GM12878 (cell line): ENCODE measurements at regions not wholly inside any gene's neighbourhood (a gene's known extent, or its start where the extent isn't known, plus 50 kb on each side); places are given as distances from the start of the nearest gene placed in this dataset.
"Not testable (repeated sequence)": the region's sequence is repeated elsewhere in the genome, so short reads cannot be mapped to it uniquely, and the experiment has no call there.

Experiments
- ATAC-seq: fragments of 200-7000 bp; cut with Tn5 transposase; 3 replicates; pipeline ENCODE4 v1.9.1; 2020; ENCODE audit warnings: mild to moderate bottlenecking, moderate library complexity
- BruUV-seq: library from RNA; stranded (reverse); fragments of 400-500 nt; replicated peaks from 2 replicates; lab custom pipeline; 2021; lab: Mats Ljungman, UMichigan
- CTCF ChIA-PET: fragments of 300-600 bp; sonication (Branson Sonifier 250); formaldehyde crosslinking; extraction: SDS; loops from one replicate; lab custom pipeline; 2021; ENCODE audit warnings: inconsistent platforms; lab: Yijun Ruan, JAX
- POLR2A ChIA-PET: fragments of 350-600 bp; formaldehyde crosslinking; extraction: SDS; loops from one replicate; lab custom pipeline; 2021; ENCODE audit warnings: inconsistent platforms; lab: Charles Lee
- RAD21 ChIA-PET: fragments of 300-600 bp; sonication (Branson Sonifier 250); formaldehyde crosslinking; loops from one replicate; lab custom pipeline; 2023; ENCODE audit warnings: antibody characterized with exemption; ENCODE audit not compliant: unreplicated experiment; lab: Charles Lee
- SMC1A ChIA-PET: fragments of 300-600 bp; sonication (Branson Sonifier 250); formaldehyde crosslinking; loops from one replicate; lab custom pipeline; 2023; ENCODE audit not compliant: unreplicated experiment, uncharacterized antibody; lab: Charles Lee
- DNase-seq: peaks from one replicate; pipeline ENCODE4 v3.0.0-alpha.2; 2011; ENCODE audit warnings: low read depth, low spot score
- FAIRE-seq: peaks from 3 replicates; lab custom pipeline; 2011; peaks lifted over from hg19 to GRCh38; lab: Jason Lieb, UNC
- H2AFZ ChIP-seq: 2 replicates; pipeline ENCODE4 v1.6.0; 2011; ENCODE audit warnings: low read depth, low read length, control low read depth; ENCODE audit not compliant: control insufficient read depth
- H3K27ac ChIP-seq: 2 replicates; pipeline ENCODE4 v1.5.1; 2011; ENCODE audit warnings: control low read depth; ENCODE audit not compliant: control insufficient read depth, insufficient read depth
- H3K27me3 ChIP-seq, 2 experiments: replicated peaks in 1 of 2; 2 replicates each; pipeline versions ENCODE4 v1.6.0 to v1.6.1; 2011; ENCODE audit warnings: low read length in 1 of 2; ENCODE audit not compliant: control insufficient read depth in 2 of 2, insufficient read depth in 2 of 2
- H3K36me3 ChIP-seq, 2 experiments: 2 replicates each; pipeline ENCODE4 v1.5.1; 2011; ENCODE audit warnings: low read length in 1 of 2; ENCODE audit not compliant: control insufficient read depth in 2 of 2, insufficient read depth in 2 of 2
- H3K4me1 ChIP-seq: 2 replicates; pipeline ENCODE4 v1.6.1; 2011; ENCODE audit warnings: mild to moderate bottlenecking, low read length, moderate library complexity, mixed read lengths; ENCODE audit not compliant: control insufficient read depth, insufficient read depth
- H3K4me2 ChIP-seq: 2 replicates; pipeline ENCODE4 v1.6.0; 2011; ENCODE audit warnings: control low read depth; ENCODE audit not compliant: control insufficient read depth, insufficient read depth
- H3K4me3 ChIP-seq: fragments of 200-600 bp; sonication (generic); 2 replicates; pipeline ENCODE4 v1.5.1; 2016
- H3K79me2 ChIP-seq: 2 replicates; pipeline ENCODE4 v1.6.0; 2011; ENCODE audit warnings: low read length; ENCODE audit not compliant: control insufficient read depth, insufficient read depth
- H3K9ac ChIP-seq: 2 replicates; pipeline ENCODE4 v1.8.0; 2011; ENCODE audit warnings: low read length, control low read depth, mixed read lengths; ENCODE audit not compliant: control insufficient read depth, insufficient read depth
- H3K9me3 ChIP-seq: replicated peaks from 3 replicates; pipeline ENCODE4 v1.5.1; 2011; ENCODE audit warnings: mild to moderate bottlenecking, low read length; ENCODE audit not compliant: control insufficient read depth, insufficient read depth
- H4K20me1 ChIP-seq: 2 replicates; pipeline ENCODE4 v1.6.0; 2011; ENCODE audit not compliant: control insufficient read depth, insufficient read depth
- BACH1 ChIP-seq: fragments of 450-650 bp; IDR thresholded peaks from 2 replicates; pipeline ENCODE4 v1.6.1; 2017; ENCODE audit warnings: mild to moderate bottlenecking, borderline replicate concordance
- FOXK2 ChIP-seq: fragments of 450-650 bp; IDR thresholded peaks from 2 replicates; pipeline ENCODE4 v1.6.1; 2017; ENCODE audit warnings: mild to moderate bottlenecking, moderate library complexity
- ZNF24 ChIP-seq: fragments of 450-650 bp; IDR thresholded peaks from 2 replicates; pipeline ENCODE4 v1.6.1; 2017; ENCODE audit warnings: antibody characterized with exemption, mild to moderate bottlenecking
- WGBS: methylation state at CpG from one replicate; pipeline ENCODE4 v1.1.6; 2016; ENCODE audit warnings: low lambda C conversion rate; ENCODE audit not compliant: insufficient replicate concordance, insufficient coverage; ENCODE audit errors: missing lambda C conversion rate; 5-methylcytosine and 5-hydroxymethylcytosine counted together
- in situ Hi-C: fragments of 300-500 bp; cut with MboI; formaldehyde crosslinking; loops from 9 replicates; pipeline ENCODE4 v1.14.3; 2018; ENCODE audit warnings: mixed read lengths
- intact Hi-C: fragments of 100-400 bp; cut with micrococcal nuclease; formaldehyde crosslinking; loops from one replicate; pipeline ENCODE4 v1.14.2; 2022; ENCODE audit not compliant: unreplicated experiment

DNA sequence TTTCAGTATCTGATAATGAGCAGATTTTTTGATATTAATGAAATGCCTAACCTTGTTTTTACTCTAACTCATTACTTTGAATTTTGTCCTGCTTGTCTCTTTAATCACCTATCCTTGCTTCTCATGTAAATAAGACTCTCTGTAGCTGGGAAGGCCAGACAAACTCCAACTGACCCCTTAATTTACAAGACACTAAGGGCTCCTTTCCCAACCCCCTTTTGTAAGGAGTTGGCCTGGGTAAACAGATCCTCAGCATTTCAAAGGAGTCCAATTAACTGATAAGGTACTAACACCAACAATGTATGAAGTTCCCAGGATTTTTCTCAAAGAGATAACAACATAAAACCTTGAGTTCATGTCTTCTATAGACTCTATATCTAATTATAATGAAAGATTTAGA is 919.3 kb upstream of the AMELY start:
- SMC1A ChIA-PET, H2AFZ ChIP-seq, H3K79me2 ChIP-seq, in situ Hi-C loops, intact Hi-C loops, H3K27ac ChIP-seq, FAIRE-seq, H3K4me3 ChIP-seq, H4K20me1 ChIP-seq, H3K9ac ChIP-seq, CTCF ChIA-PET, H3K4me2 ChIP-seq, H3K27me3 ChIP-seq, POLR2A ChIA-PET, H3K36me3 ChIP-seq, H3K9me3 ChIP-seq, DNase-seq, RAD21 ChIA-PET, BruUV-seq, H3K4me1 ChIP-seq, ATAC-seq: not testable (repeated sequence)

DNA sequence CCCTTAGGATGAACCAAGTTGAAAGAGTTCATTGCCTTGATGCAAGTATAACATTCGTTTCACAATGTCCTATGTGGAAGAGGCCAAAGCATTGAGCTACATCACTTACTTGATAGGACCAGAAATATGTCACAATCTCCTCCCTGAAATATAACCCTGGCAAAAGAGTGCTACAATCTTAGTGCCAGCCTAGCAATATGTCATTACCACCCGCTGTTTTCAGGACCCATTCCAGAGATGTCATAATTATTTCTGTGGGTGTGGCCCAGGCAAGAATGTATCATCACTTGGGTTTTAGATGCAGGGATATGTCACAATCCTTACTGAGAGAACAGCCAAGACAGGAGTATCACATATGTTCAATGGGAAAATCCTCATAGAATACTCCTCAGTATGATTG is 915.0 kb upstream of the AMELY start:
- BruUV-seq: no TSS peak
- Histone ChIP-seq H3K9ac (no peak overlapping the region), H3K27me3 (no peaks in the 10 kb centered on the region), H3K36me3 (no peaks in the 10 kb centered on the region), H3K27ac (no peak overlapping the region), H3K79me2 (no peaks in the 10 kb centered on the region), H3K9me3 (no peaks in the 10 kb centered on the region), H4K20me1 (no peaks in the 10 kb centered on the region), H3K4me3 (no peak overlapping the region), H3K4me1 (no peaks in the 10 kb centered on the region), H3K4me2 (no peak overlapping the region), H2AFZ (no peak overlapping the region)
- RAD21 ChIA-PET: no interaction called here
- intact Hi-C loops (no loop called here), in situ Hi-C loops (no loop called here)
- TF ChIP-seq FOXK2: no peak
- TF ChIP-seq BACH1: no peak
- TF ChIP-seq ZNF24: no peak
- SMC1A ChIA-PET: no interaction called here
- POLR2A ChIA-PET: no interaction called here
- CTCF ChIA-PET: no interaction called here
- DNase-seq: no peak
- no peak for FAIRE-seq
- no CpG with 5 or more reads among the region's 2 CpGs for WGBS
- ATAC-seq: no peak
